Thyroid gland (tissue), 4 donors: ENCODE measurements at regions not wholly inside any gene's neighbourhood (a gene's known extent, or its start where the extent isn't known, plus 50 kb on each side); places are given as distances from the start of the nearest gene placed in this dataset.

Source experiments
- DNase-seq, 2 donors: peaks; one replicate each; pipeline ENCODE4 v3.0.0-alpha.2; 2019
- H3K27ac ChIP-seq, 3 donors: fragments of 200-600 bp; sonication (generic); 1 replicate in 2 of 3; 2 replicates in 1 of 3; pipeline ENCODE4 v1.5.1; 2016 to 2019; ENCODE audit warnings: mild to moderate bottlenecking in 1 of 3, moderate library complexity in 1 of 3
- H3K27me3 ChIP-seq: fragments of 200-600 bp; sonication (generic); one replicate; pipeline ENCODE4 v1.5.1; 2019
- H3K36me3 ChIP-seq, 2 donors: fragments of 200-600 bp; sonication (generic); one replicate each; pipeline ENCODE4 v1.5.1; 2016 to 2019
- H3K4me1 ChIP-seq, 2 donors: fragments of 200-600 bp; sonication (generic); one replicate each; pipeline ENCODE4 v1.5.1; 2017 to 2019
- H3K4me3 ChIP-seq, 3 donors: fragments of 200-600 bp; sonication (generic); replicated peaks in 1 of 3; 1 replicate in 2 of 3; 2 replicates in 1 of 3; pipeline ENCODE4 v1.5.1; 2016; ENCODE audit warnings: mild to moderate bottlenecking in 1 of 3
- H3K9me3 ChIP-seq: fragments of 200-600 bp; sonication (generic); one replicate; pipeline ENCODE4 v1.5.1; 2017
- CTCF ChIP-seq, 6 experiments: fragments of 200-600 bp in 3 of 6; fragments of 450-650 bp in 3 of 6; sonication (generic) in 3 of 6; IDR thresholded peaks; one replicate each; pipeline ENCODE4 v1.5.1; 2016 to 2019; ENCODE audit warnings: antibody characterized with exemption in 6 of 6, mild to moderate bottlenecking in 2 of 6, inconsistent platforms in 1 of 6, moderate library complexity in 1 of 6
- POLR2A ChIP-seq, 2 donors: fragments of 450-650 bp; IDR thresholded peaks; one replicate each; pipeline ENCODE4 v1.6.1; 2017; ENCODE audit warnings: antibody characterized with exemption in 2 of 2, mild to moderate bottlenecking in 2 of 2, moderate library complexity in 1 of 2
- WGBS, 2 donors: methylation state at CpG; one replicate each; pipeline ENCODE4 v1.1.5; 2017; 5-methylcytosine and 5-hydroxymethylcytosine counted together
- intact Hi-C: fragments of 100-400 bp; cut with DNase I; formaldehyde crosslinking; loops from one replicate; pipeline ENCODE4 v1.15.1; 2023

- H3K9me3 ChIP-seq, result no peaks in the 10 kb centered on the region
- H3K4me1 ChIP-seq, result no peaks in the 10 kb centered on the region
- no peaks in the 10 kb centered on the region for H3K27me3 ChIP-seq
- H3K4me3 ChIP-seq, result no peak overlapping the region
- no peaks in the 10 kb centered on the region for H3K36me3 ChIP-seq
- DNase-seq, result no peak
- H3K27ac ChIP-seq, result no peak overlapping the region
- WGBS, 2 donors, result 81 to 84% methylated on average over 4 of the region's 4 CpGs
- no peak for TF ChIP-seq CTCF (IDR thresholded peaks at IDR 0.05)
- TF ChIP-seq POLR2A (IDR thresholded peaks at IDR 0.05), result no peak
- intact Hi-C loops, result no loop called here
Measured at GRCh38 chr7:155138204-155138603, 68.1 kb downstream of the HTR5A start.

- Histone ChIP-seq H3K4me1 (no peaks in the 10 kb centered on the region), H3K9me3 (no peaks in the 10 kb centered on the region), H3K27me3 (no peaks in the 10 kb centered on the region), H3K36me3 (no peaks in the 10 kb centered on the region), H3K27ac (no peak overlapping the region), H3K4me3 (no peak overlapping the region)
- DNase-seq, result no peak
- WGBS, 2 donors, result 23 to 32% methylated on average over 5 of the region's 5 CpGs
- intact Hi-C loops, result no loop called here
- TF ChIP-seq POLR2A (IDR thresholded peaks at IDR 0.05), result no peak
- no peak for TF ChIP-seq CTCF (IDR thresholded peaks at IDR 0.05)
Measured at GRCh38 chr7:155141562-155141961, 71.4 kb downstream of the HTR5A start.

- Histone ChIP-seq H3K27ac (no peak overlapping the region), H3K4me3 (no peak overlapping the region), H3K27me3 (no peaks in the 10 kb centered on the region), H3K36me3 (no peaks in the 10 kb centered on the region), H3K9me3 (no peaks in the 10 kb centered on the region), H3K4me1 (no peaks in the 10 kb centered on the region)
- intact Hi-C loops, result no loop called here
- WGBS, 2 donors, result 66 to 73% methylated on average over 9 of the region's 9 CpGs
- no peak for DNase-seq
- TF ChIP-seq CTCF (IDR thresholded peaks at IDR 0.05) (no peak), POLR2A (IDR thresholded peaks at IDR 0.05) (no peak)
Measured at GRCh38 chr7:155143381-155143780, 73.3 kb downstream of the HTR5A start.

- Histone ChIP-seq H3K36me3 (no peaks in the 10 kb centered on the region), H3K27me3 (no peaks in the 10 kb centered on the region), H3K4me1 (no peaks in the 10 kb centered on the region), H3K4me3 (no peak overlapping the region), H3K9me3 (no peaks in the 10 kb centered on the region), H3K27ac (no peak overlapping the region)
- DNase-seq, result no peak
- WGBS, 2 donors, result 43 to 72% methylated on average over 2 to 6 of the region's 6 CpGs
- intact Hi-C loops, result no loop called here
- TF ChIP-seq CTCF (IDR thresholded peaks at IDR 0.05), result no peak
- TF ChIP-seq POLR2A (IDR thresholded peaks at IDR 0.05), result no peak
Measured at GRCh38 chr7:155144371-155144770, 74.2 kb downstream of the HTR5A start.

- intact Hi-C loops, result no loop called here
- no peak overlapping the region for H3K27ac ChIP-seq
- H3K36me3 ChIP-seq, result no peaks in the 10 kb centered on the region
- TF ChIP-seq POLR2A (IDR thresholded peaks at IDR 0.05) (no peak), CTCF (IDR thresholded peaks at IDR 0.05) (no peak)
- no peaks in the 10 kb centered on the region for H3K27me3 ChIP-seq
- WGBS, 2 donors, result 63 to 67% methylated on average over 9 of the region's 9 CpGs
- H3K4me3 ChIP-seq, result no peak overlapping the region
- DNase-seq, result no peak
- no peaks in the 10 kb centered on the region for H3K9me3 ChIP-seq
- no peaks in the 10 kb centered on the region for H3K4me1 ChIP-seq
Measured at GRCh38 chr7:155145477-155146255, 75.5 kb downstream of the HTR5A start.
